ENCODE measurements at regions not wholly inside any gene's neighbourhood (a gene's known extent, or its start where the extent isn't known, plus 50 kb on each side); places are given as distances from the start of the nearest gene placed in this dataset.

DNA sequence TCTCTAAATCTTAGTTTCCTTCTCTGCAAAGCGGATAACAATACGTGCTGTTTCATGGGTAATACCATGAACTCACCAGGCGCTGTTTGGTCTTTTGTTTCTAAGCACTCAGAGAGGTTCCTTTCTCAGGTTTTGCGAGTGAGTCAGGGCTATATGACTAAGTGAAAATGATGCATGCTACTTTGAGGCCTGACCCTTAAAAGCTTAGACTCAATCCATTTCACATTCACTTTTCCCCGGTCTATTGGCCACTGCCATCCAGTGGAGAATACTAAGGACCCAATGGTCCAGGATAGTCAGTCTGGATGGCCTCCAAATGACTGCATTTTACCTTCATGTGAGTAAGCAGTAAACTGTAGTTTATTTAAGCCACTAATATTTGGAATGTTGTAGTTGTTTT, 400.8 kb upstream of the SLIT2 start (continued):
- 0 out of 2 replicates have a peak, but pooled peaks have one; percentile 20 for TF ChIP-seq MAX (IDR thresholded peaks at IDR 0.05; ENCODE audit: low read depth)
- TF ChIP-seq SIN3A (IDR thresholded peaks at IDR 0.05; ENCODE audit: borderline replicate concordance, low read depth, low read length): no peak
- no peak for TF ChIP-seq GATA2 (CRISPR knock-in tag; IDR thresholded peaks at IDR 0.05)
- TF ChIP-seq JUND (IDR thresholded peaks at IDR 0.05): peak; percentile 62
- no peak for TF ChIP-seq POLR2AphosphoS5 (IDR thresholded peaks at IDR 0.05; ENCODE audit: low read depth, low read length)
- TF ChIP-seq TEAD4 (IDR thresholded peaks at IDR 0.05; ENCODE audit: borderline replicate concordance, insufficient read depth): no peak
- peak; percentile 41 for TF ChIP-seq CTCF (IDR thresholded peaks at IDR 0.05)
- no peak for TF ChIP-seq RFX5 (IDR thresholded peaks at IDR 0.05; ENCODE audit: low read length)
- TF ChIP-seq TCF12 (IDR thresholded peaks at IDR 0.05): 0 out of 2 replicates have a peak, but pooled peaks have one; percentile 19
- peak; percentile 28; the same call in 1 of the 2 replicates for TF ChIP-seq NFIC (IDR thresholded peaks at IDR 0.05; ENCODE audit: borderline replicate concordance)
- no peak for TF ChIP-seq CHD2 (IDR thresholded peaks at IDR 0.05; ENCODE audit: low read length, partially characterized antibody)
- no peak for TF ChIP-seq GABPA (IDR thresholded peaks at IDR 0.05; ENCODE audit: low read depth)
- TF ChIP-seq REST (IDR thresholded peaks at IDR 0.05; ENCODE audit: low read depth, low read length): no peak
- TF ChIP-seq, protein P1, sequence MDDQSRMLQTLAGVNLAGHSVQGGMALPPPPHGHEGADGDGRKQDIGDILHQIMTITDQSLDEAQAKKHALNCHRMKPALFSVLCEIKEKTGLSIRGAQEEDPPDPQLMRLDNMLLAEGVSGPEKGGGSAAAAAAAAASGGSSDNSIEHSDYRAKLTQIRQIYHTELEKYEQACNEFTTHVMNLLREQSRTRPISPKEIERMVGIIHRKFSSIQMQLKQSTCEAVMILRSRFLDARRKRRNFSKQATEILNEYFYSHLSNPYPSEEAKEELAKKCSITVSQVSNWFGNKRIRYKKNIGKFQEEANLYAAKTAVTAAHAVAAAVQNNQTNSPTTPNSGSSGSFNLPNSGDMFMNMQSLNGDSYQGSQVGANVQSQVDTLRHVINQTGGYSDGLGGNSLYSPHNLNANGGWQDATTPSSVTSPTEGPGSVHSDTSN (IDR thresholded peaks at IDR 0.05): peak; percentile 30; the same call in 1 of the 2 replicates
- TF ChIP-seq EZH2phosphoT487 (IDR thresholded peaks at IDR 0.05; ENCODE audit: borderline replicate concordance, low read depth): no peak
- TF ChIP-seq FOXJ3 (CRISPR knock-in tag; IDR thresholded peaks at IDR 0.05): no peak
- no peak for TF ChIP-seq ELF1 (IDR thresholded peaks at IDR 0.05)
- no peak for TF ChIP-seq NRF1 (IDR thresholded peaks at IDR 0.05; ENCODE audit: low read depth, low read length)
- TF ChIP-seq RXRA (IDR thresholded peaks at IDR 0.05; ENCODE audit: borderline replicate concordance, low read depth): 0 out of 2 replicates have a peak, but pooled peaks have one; percentile 32
- TF ChIP-seq RCOR1 (IDR thresholded peaks at IDR 0.05; ENCODE audit: low read length): no peak
- no peak for TF ChIP-seq YY1 (IDR thresholded peaks at IDR 0.05; ENCODE audit: low read depth)
- TF ChIP-seq MEF2A (IDR thresholded peaks at IDR 0.05; ENCODE audit: borderline replicate concordance, low read depth): no peak

Data from SK-N-SH (cell line).